Liver (tissue), 8 donors: ENCODE measurements at regions not wholly inside any gene's neighbourhood (a gene's known extent, or its start where the extent isn't known, plus 50 kb on each side); places are given as distances from the start of the nearest gene placed in this dataset.

Experiments used
- DNase-seq: peaks from one replicate; pipeline ENCODE4 v3.0.0-alpha.2; 2017; ENCODE audit warnings: low spot score
- H3K27ac ChIP-seq, 2 donors: one replicate each; pipeline ENCODE4 v1.7.0; 2013; ENCODE audit warnings: inconsistent platforms in 2 of 2, low read length in 2 of 2, control low read depth in 1 of 2, low read depth in 1 of 2, mild to moderate bottlenecking in 1 of 2
- H3K27me3 ChIP-seq, 4 donors: one replicate each; pipeline versions ENCODE4 v1.6.1 to v1.7.0; 2013; ENCODE audit warnings: low read length in 3 of 4, inconsistent platforms in 1 of 4, mild to moderate bottlenecking in 1 of 4, moderate library complexity in 1 of 4; ENCODE audit not compliant: control insufficient read depth in 4 of 4, insufficient read depth in 4 of 4
- H3K36me3 ChIP-seq, 4 donors: one replicate each; pipeline versions ENCODE4 v1.6.1 to v1.7.0; 2013; ENCODE audit warnings: low read length in 3 of 4, mild to moderate bottlenecking in 3 of 4, low read depth in 1 of 4, moderate library complexity in 1 of 4; ENCODE audit not compliant: control insufficient read depth in 4 of 4, insufficient read depth in 3 of 4
- H3K4me1 ChIP-seq, 4 donors: one replicate each; pipeline versions ENCODE4 v1.6.1 to v1.7.0; 2013; ENCODE audit warnings: low read length in 3 of 4, mild to moderate bottlenecking in 3 of 4, moderate library complexity in 1 of 4; ENCODE audit not compliant: control insufficient read depth in 4 of 4, insufficient read depth in 4 of 4
- H3K4me3 ChIP-seq, 3 donors: one replicate each; pipeline versions ENCODE4 v1.6.1 to v1.7.0; 2013; ENCODE audit warnings: low read length in 3 of 3, control low read depth in 1 of 3, low read depth in 1 of 3, mild to moderate bottlenecking in 1 of 3
- H3K9ac ChIP-seq, 2 donors: one replicate each; pipeline ENCODE4 v1.7.0; 2013; ENCODE audit warnings: low read length in 2 of 2, mild to moderate bottlenecking in 2 of 2, moderate library complexity in 2 of 2, control low read depth in 1 of 2, low read depth in 1 of 2
- H3K9me3 ChIP-seq, 4 donors: one replicate each; pipeline versions ENCODE4 v1.6.1 to v1.7.0; 2013; ENCODE audit warnings: low read length in 3 of 4; ENCODE audit not compliant: control insufficient read depth in 4 of 4
- CTCF ChIP-seq: fragments of 150-350 bp; IDR thresholded peaks from 2 replicates; pipeline ENCODE4 v1.5.1; 2017; ENCODE audit warnings: improper control_type of control experiment, low read depth, low read length; ENCODE audit not compliant: missing input control
- EGR1 ChIP-seq, 2 donors: IDR thresholded peaks; 2 replicates each; pipeline ENCODE4 v1.6.1; 2016 to 2018; ENCODE audit warnings: antibody characterized with exemption in 2 of 2, low read depth in 2 of 2
- FOXA1 ChIP-seq: IDR thresholded peaks from 2 replicates; pipeline ENCODE4 v1.6.1; 2016; ENCODE audit warnings: antibody characterized with exemption
- FOXA2 ChIP-seq: IDR thresholded peaks from 2 replicates; pipeline ENCODE4 v1.6.1; 2016; ENCODE audit warnings: antibody characterized with exemption
- GABPA ChIP-seq, 2 donors: IDR thresholded peaks in 1 of 2; conservative IDR thresholded peaks in 1 of 2; 2 replicates each; pipeline ENCODE4 v1.6.1; 2016; ENCODE audit warnings: antibody characterized with exemption in 2 of 2, mild to moderate bottlenecking in 1 of 2, moderate library complexity in 1 of 2
- HNF4A ChIP-seq, 2 donors: conservative IDR thresholded peaks; 2 replicates each; pipeline ENCODE4 v1.6.1; 2016; ENCODE audit warnings: antibody characterized with exemption in 2 of 2, mild to moderate bottlenecking in 2 of 2
- HNF4G ChIP-seq: IDR thresholded peaks from 2 replicates; pipeline ENCODE4 v1.6.1; 2016; ENCODE audit warnings: antibody characterized with exemption
- JUND ChIP-seq, 2 donors: IDR thresholded peaks; 2 replicates each; pipeline ENCODE4 v1.6.1; 2016; ENCODE audit warnings: antibody characterized with exemption in 2 of 2
- MAX ChIP-seq: IDR thresholded peaks from 2 replicates; pipeline ENCODE4 v1.6.1; 2016; ENCODE audit warnings: antibody characterized with exemption
- NR2F2 ChIP-seq: IDR thresholded peaks from 2 replicates; pipeline ENCODE4 v1.6.1; 2016; ENCODE audit warnings: antibody characterized with exemption
- RAD21 ChIP-seq, 2 donors: IDR thresholded peaks; 2 replicates each; pipeline ENCODE4 v1.6.1; 2016; ENCODE audit warnings: antibody characterized with exemption in 2 of 2, mild to moderate bottlenecking in 2 of 2
- REST ChIP-seq: IDR thresholded peaks from 2 replicates; pipeline ENCODE4 v1.6.1; 2016; ENCODE audit warnings: antibody characterized with exemption, mild to moderate bottlenecking
- RXRA ChIP-seq, 2 donors: IDR thresholded peaks; 2 replicates each; pipeline ENCODE4 v1.6.1; 2017 to 2018; ENCODE audit warnings: antibody characterized with exemption in 2 of 2, mild to moderate bottlenecking in 1 of 2
- SP1 ChIP-seq: IDR thresholded peaks from 2 replicates; pipeline ENCODE4 v1.6.1; 2018; ENCODE audit warnings: antibody characterized with exemption, mild to moderate bottlenecking
- TAF1 ChIP-seq: conservative IDR thresholded peaks from 2 replicates; pipeline ENCODE4 v1.6.1; 2016; ENCODE audit warnings: antibody characterized with exemption, mild to moderate bottlenecking
- YY1 ChIP-seq: IDR thresholded peaks from 2 replicates; pipeline ENCODE4 v1.6.1; 2016; ENCODE audit warnings: antibody characterized with exemption, mild to moderate bottlenecking
- whole genome bisulfite sequencing: extraction: QIAGEN DNeasy Blood & Tissue Kit; methylation state at CpG from one replicate; pipeline ENCODE4 v1.1.7; 2013; 5-methylcytosine and 5-hydroxymethylcytosine counted together
- TF ChIP-seq, protein P1 (sequence below): IDR thresholded peaks from 2 replicates; pipeline ENCODE4 v1.6.1; 2016; ENCODE audit warnings: antibody characterized with exemption
- TF ChIP-seq, protein P2 (sequence below): IDR thresholded peaks from 2 replicates; pipeline ENCODE4 v1.6.1; 2016; ENCODE audit warnings: antibody characterized with exemption
- donor health status: healthy.
- donor health status: healthy.
- donor health status: healthy.
- donor health status: healthy.
- donor health status: healthy.

DNA sequence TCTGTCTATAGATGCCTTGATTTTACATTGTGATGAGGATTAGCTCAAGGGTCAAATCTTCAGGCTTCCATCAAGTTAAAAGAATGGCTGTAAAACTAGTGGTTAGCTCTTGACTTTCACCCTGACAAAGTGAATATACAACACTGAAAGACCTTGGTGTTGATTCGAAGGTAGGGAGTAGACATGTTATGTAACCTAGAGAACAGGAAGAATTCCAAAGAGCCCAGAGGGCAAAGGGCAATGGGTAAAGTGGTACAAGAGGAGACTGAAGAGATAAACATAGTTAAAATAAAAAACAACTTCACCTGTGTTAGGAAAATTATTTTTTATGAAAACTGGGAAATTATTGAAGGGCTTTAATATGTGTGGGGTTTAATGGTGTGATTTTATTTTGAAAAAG is 833.2 kb upstream of the KLHL1 start:
- no peak overlapping the region for H3K27ac ChIP-seq
- no peak for TF ChIP-seq HNF4G
- TF ChIP-seq RAD21 (IDR thresholded peaks at IDR 0.05): no peak
- TF ChIP-seq JUND (IDR thresholded peaks at IDR 0.05): no peak
- no peak for TF ChIP-seq EGR1 (IDR thresholded peaks at IDR 0.05; ENCODE audit: low read depth in 2 of 2)
- no peak for TF ChIP-seq MAX
- no peak for TF ChIP-seq FOXA2
- no peak for TF ChIP-seq TAF1
- no peak for TF ChIP-seq REST
- TF ChIP-seq, protein P1, sequence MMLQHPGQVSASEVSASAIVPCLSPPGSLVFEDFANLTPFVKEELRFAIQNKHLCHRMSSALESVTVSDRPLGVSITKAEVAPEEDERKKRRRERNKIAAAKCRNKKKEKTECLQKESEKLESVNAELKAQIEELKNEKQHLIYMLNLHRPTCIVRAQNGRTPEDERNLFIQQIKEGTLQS: no peak
- TF ChIP-seq SP1: no peak
- peak in 1 of 2 donors; percentile 18 for TF ChIP-seq RXRA (IDR thresholded peaks at IDR 0.05)
- TF ChIP-seq NR2F2: no peak
- TF ChIP-seq HNF4A (conservative IDR thresholded peaks at IDR 0.05): peak; percentile 29 to 48
- TF ChIP-seq CTCF: no peak
- TF ChIP-seq FOXA1: no peak
- TF ChIP-seq, protein P2, sequence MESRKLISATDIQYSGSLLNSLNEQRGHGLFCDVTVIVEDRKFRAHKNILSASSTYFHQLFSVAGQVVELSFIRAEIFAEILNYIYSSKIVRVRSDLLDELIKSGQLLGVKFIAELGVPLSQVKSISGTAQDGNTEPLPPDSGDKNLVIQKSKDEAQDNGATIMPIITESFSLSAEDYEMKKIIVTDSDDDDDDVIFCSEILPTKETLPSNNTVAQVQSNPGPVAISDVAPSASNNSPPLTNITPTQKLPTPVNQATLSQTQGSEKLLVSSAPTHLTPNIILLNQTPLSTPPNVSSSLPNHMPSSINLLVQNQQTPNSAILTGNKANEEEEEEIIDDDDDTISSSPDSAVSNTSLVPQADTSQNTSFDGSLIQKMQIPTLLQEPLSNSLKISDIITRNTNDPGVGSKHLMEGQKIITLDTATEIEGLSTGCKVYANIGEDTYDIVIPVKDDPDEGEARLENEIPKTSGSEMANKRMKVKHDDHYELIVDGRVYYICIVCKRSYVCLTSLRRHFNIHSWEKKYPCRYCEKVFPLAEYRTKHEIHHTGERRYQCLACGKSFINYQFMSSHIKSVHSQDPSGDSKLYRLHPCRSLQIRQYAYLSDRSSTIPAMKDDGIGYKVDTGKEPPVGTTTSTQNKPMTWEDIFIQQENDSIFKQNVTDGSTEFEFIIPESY: no peak
- TF ChIP-seq GABPA (IDR thresholded peaks at IDR 0.05 in 1 of 2, conservative IDR thresholded peaks at IDR 0.05 in 1 of 2): no peak
- H3K9me3 ChIP-seq: no peaks in the 10 kb centered on the region
- no peaks in the 10 kb centered on the region for H3K36me3 ChIP-seq
- WGBS: 23% methylated on average over 1 of the region's 1 CpG
- no peak for DNase-seq
- H3K4me3 ChIP-seq: no peak overlapping the region
- no peaks in the 10 kb centered on the region for H3K27me3 ChIP-seq
- no peak overlapping the region for H3K9ac ChIP-seq
- H3K4me1 ChIP-seq: peaks cover 0 to 1% (median 0%) of the 10 kb centered on the region in 4 donors

DNA sequence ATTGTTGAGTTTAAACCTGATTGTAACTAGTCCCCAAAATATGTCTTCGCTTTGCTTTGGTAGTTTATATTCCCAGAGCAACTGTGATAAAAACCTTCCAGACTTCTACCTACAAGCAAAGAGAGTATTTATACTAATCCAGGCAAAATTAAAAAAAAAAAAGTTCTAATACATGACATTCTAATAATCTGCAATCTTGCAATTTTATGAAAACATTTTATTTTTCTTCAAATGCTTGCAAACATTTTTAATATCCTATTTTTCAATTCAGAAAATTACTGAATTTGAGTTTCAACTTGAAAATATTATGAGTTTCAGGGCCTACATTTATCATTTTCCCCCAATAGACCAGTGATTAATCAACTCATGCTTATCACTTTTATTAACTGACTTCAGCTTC is 830.2 kb upstream of the KLHL1 start:
- no peak overlapping the region for H3K4me3 ChIP-seq
- H3K27me3 ChIP-seq: no peaks in the 10 kb centered on the region
- H3K36me3 ChIP-seq: no peaks in the 10 kb centered on the region
- H3K9me3 ChIP-seq: no peaks in the 10 kb centered on the region
- no peak overlapping the region for H3K9ac ChIP-seq
- 96% methylated on average over 1 of the region's 1 CpG for WGBS
- no peak for DNase-seq
- H3K27ac ChIP-seq: no peak overlapping the region
- H3K4me1 ChIP-seq: no peaks in the 10 kb centered on the region
- TF ChIP-seq, protein P1: no peak
- TF ChIP-seq GABPA (IDR thresholded peaks at IDR 0.05 in 1 of 2, conservative IDR thresholded peaks at IDR 0.05 in 1 of 2) (no peak), EGR1 (IDR thresholded peaks at IDR 0.05; ENCODE audit: low read depth in 2 of 2) (no peak), MAX (no peak), HNF4A (conservative IDR thresholded peaks at IDR 0.05) (no peak), YY1 (no peak), REST (no peak), FOXA1 (no peak), NR2F2 (no peak), FOXA2 (no peak), HNF4G (no peak), TAF1 (no peak), SP1 (no peak), JUND (IDR thresholded peaks at IDR 0.05) (no peak)
